Neural progenitor cell (in vitro differentiated cells): ENCODE measurements at regions not wholly inside any gene's neighbourhood (a gene's known extent, or its start where the extent isn't known, plus 50 kb on each side); places are given as distances from the start of the nearest gene placed in this dataset.

ENCODE experiments used
- DNase-seq: peaks from one replicate; pipeline ENCODE4 v3.0.0-alpha.2; 2016; ENCODE audit warnings: low spot score
- H2AFZ ChIP-seq: fragments of 200-600 bp; sonication (generic); replicated peaks from 2 replicates; pipeline ENCODE4 v1.6.1; 2016; ENCODE audit warnings: antibody characterized with exemption
- H3F3A ChIP-seq: fragments of 200-600 bp; sonication (generic); 2 replicates; pipeline ENCODE4 v1.6.1; 2016; ENCODE audit warnings: antibody characterized with exemption, low read depth
- H3K27ac ChIP-seq: fragments of 200-600 bp; sonication (generic); 2 replicates; pipeline ENCODE4 v1.5.1; 2016; ENCODE audit warnings: mild to moderate bottlenecking
- H3K27me3 ChIP-seq: fragments of 200-600 bp; sonication (generic); 2 replicates; pipeline ENCODE4 v1.6.1; 2016; ENCODE audit warnings: mild to moderate bottlenecking, moderate library complexity
- H3K36me3 ChIP-seq: fragments of 200-600 bp; sonication (generic); 2 replicates; pipeline ENCODE4 v1.5.1; 2016
- H3K4me1 ChIP-seq: fragments of 200-600 bp; sonication (generic); 2 replicates; pipeline ENCODE4 v1.6.1; 2016; ENCODE audit warnings: mixed run types
- H3K4me2 ChIP-seq: fragments of 200-600 bp; sonication (generic); 2 replicates; pipeline ENCODE4 v1.6.1; 2016
- H3K4me3 ChIP-seq: fragments of 200-600 bp; sonication (generic); 2 replicates; pipeline ENCODE4 v1.5.1; 2016
- H3K79me2 ChIP-seq: fragments of 200-600 bp; sonication (generic); 2 replicates; pipeline ENCODE4 v1.6.1; 2016; ENCODE audit warnings: low read depth
- H3K9ac ChIP-seq: fragments of 200-600 bp; sonication (generic); 2 replicates; pipeline ENCODE4 v1.6.1; 2016
- H3K9me3 ChIP-seq: fragments of 200-600 bp; sonication (generic); 2 replicates; pipeline ENCODE4 v1.5.1; 2016; ENCODE audit warnings: low read depth
- H4K20me1 ChIP-seq: fragments of 200-600 bp; sonication (generic); 2 replicates; pipeline ENCODE4 v1.6.1; 2016; ENCODE audit warnings: low read depth
- H3K27ac Mint-ChIP-seq: 3 replicates; pipeline ENCODE4 v1.8.0; 2021; ENCODE audit warnings: mixed read lengths
- H3K27me3 Mint-ChIP-seq: 2 replicates; pipeline ENCODE4 v1.8.0; 2022; ENCODE audit warnings: low read depth, mild to moderate bottlenecking, inconsistent platforms, moderate library complexity, mixed read lengths; ENCODE audit not compliant: insufficient read depth
- H3K36me3 Mint-ChIP-seq: 3 replicates; pipeline ENCODE4 v1.8.0; 2021; ENCODE audit warnings: mixed read lengths
- H3K4me1 Mint-ChIP-seq: 3 replicates; pipeline ENCODE4 v1.8.0; 2021; ENCODE audit warnings: mixed read lengths
- H3K4me3 Mint-ChIP-seq: 3 replicates; pipeline ENCODE4 v1.8.0; 2021; ENCODE audit warnings: mild to moderate bottlenecking, moderate library complexity, mixed read lengths
- H3K9me3 Mint-ChIP-seq: 3 replicates; pipeline ENCODE4 v1.8.0; 2020; ENCODE audit warnings: mixed read lengths
- EZH2 ChIP-seq: fragments of 200-600 bp; sonication (generic); IDR thresholded peaks from 2 replicates; pipeline ENCODE4 v1.6.1; 2017; ENCODE audit warnings: antibody characterized with exemption, mild to moderate bottlenecking, moderate library complexity
- EZH2phosphoT487 ChIP-seq: fragments of 200-600 bp; sonication (generic); IDR thresholded peaks from 2 replicates; pipeline ENCODE4 v1.6.1; 2017; ENCODE audit warnings: antibody characterized with exemption
- TF ChIP-seq, protein P1 (sequence below): fragments of 200-600 bp; sonication (generic); IDR thresholded peaks from 2 replicates; pipeline ENCODE4 v1.5.1; 2017; ENCODE audit warnings: antibody characterized with exemption, mild to moderate bottlenecking

DNA sequence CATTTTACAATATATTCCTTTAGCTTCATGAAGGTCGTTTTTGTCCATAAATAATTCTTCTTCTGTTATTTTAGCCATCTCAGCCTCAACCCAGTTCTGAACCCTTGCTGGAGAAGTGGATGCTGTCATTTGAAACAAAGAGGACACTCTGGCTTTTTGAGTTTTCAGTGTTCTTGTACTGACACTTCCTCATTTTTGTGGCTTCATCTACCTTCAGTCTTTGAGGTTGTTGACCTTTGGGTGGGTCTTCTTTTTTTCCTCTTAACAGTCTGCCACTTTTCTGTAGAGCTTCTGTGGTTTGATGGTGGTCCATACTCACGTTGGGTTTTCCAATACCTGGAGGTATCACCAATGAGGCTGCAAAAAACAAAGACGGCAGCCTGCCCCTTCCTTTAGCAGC, 650.9 kb downstream of the PDCD6IP start:
- no peak overlapping the region for H3K9ac ChIP-seq
- Mint-ChIP-seq H3K36me3 (no peaks in the 10 kb centered on the region), H3K4me3 (no peak overlapping the region), H3K27ac (no peak overlapping the region), H3K27me3 (no peaks in the 10 kb centered on the region), H3K9me3 (peaks cover 10% of the 10 kb centered on the region), H3K4me1 (no peaks in the 10 kb centered on the region)
- no peak overlapping the region for H2AFZ ChIP-seq
- H4K20me1 ChIP-seq: no peaks in the 10 kb centered on the region
- no peaks in the 10 kb centered on the region for H3F3A ChIP-seq
- H3K9me3 ChIP-seq: no peaks in the 10 kb centered on the region
- no peaks in the 10 kb centered on the region for H3K4me1 ChIP-seq
- no peak for DNase-seq
- H3K79me2 ChIP-seq: no peaks in the 10 kb centered on the region
- H3K36me3 ChIP-seq: no peaks in the 10 kb centered on the region
- H3K4me2 ChIP-seq: no peak overlapping the region
- TF ChIP-seq EZH2phosphoT487 (no peak), EZH2 (no peak)
- TF ChIP-seq, protein P1, sequence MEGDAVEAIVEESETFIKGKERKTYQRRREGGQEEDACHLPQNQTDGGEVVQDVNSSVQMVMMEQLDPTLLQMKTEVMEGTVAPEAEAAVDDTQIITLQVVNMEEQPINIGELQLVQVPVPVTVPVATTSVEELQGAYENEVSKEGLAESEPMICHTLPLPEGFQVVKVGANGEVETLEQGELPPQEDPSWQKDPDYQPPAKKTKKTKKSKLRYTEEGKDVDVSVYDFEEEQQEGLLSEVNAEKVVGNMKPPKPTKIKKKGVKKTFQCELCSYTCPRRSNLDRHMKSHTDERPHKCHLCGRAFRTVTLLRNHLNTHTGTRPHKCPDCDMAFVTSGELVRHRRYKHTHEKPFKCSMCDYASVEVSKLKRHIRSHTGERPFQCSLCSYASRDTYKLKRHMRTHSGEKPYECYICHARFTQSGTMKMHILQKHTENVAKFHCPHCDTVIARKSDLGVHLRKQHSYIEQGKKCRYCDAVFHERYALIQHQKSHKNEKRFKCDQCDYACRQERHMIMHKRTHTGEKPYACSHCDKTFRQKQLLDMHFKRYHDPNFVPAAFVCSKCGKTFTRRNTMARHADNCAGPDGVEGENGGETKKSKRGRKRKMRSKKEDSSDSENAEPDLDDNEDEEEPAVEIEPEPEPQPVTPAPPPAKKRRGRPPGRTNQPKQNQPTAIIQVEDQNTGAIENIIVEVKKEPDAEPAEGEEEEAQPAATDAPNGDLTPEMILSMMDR: no peak
- no peaks in the 10 kb centered on the region for H3K27me3 ChIP-seq
- no peak overlapping the region for H3K27ac ChIP-seq
- H3K4me3 ChIP-seq: no peak overlapping the region

DNA sequence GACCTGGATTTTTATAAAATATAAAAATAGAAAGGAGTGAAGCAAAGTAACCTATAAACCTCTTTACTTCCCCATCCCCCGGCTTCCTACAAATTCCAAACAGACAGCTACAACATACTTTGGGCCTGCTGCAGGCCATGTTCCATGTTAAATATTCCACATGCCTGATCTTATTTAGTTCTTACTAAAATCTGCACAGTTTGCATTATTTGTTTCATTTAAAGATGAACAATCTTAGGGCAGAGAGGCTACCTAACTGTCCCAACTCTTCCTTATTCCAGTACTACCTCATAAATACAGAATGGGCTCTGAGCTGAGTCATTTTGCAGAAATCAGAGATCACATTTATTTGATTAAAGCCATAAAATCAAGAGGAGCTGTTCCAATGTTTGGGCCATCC, 665.0 kb downstream of the PDCD6IP start:
- Mint-ChIP-seq H3K4me1 (no peaks in the 10 kb centered on the region), H3K4me3 (no peak overlapping the region), H3K36me3 (no peaks in the 10 kb centered on the region), H3K9me3 (peaks cover 25% of the 10 kb centered on the region), H3K27me3 (peaks cover 3% of the 10 kb centered on the region), H3K27ac (no peak overlapping the region)
- peaks cover 15% of the 10 kb centered on the region for H3K9me3 ChIP-seq
- H3K36me3 ChIP-seq: no peaks in the 10 kb centered on the region
- TF ChIP-seq EZH2phosphoT487: no peak
- TF ChIP-seq EZH2: no peak
- TF ChIP-seq, protein P1: no peak
- no peaks in the 10 kb centered on the region for H3K4me1 ChIP-seq
- no peaks in the 10 kb centered on the region for H3K79me2 ChIP-seq
- H2AFZ ChIP-seq: no peak overlapping the region
- no peak overlapping the region for H3K9ac ChIP-seq
- H4K20me1 ChIP-seq: no peaks in the 10 kb centered on the region
- no peak overlapping the region for H3K4me2 ChIP-seq
- no peak overlapping the region for H3K27ac ChIP-seq
- no peak for DNase-seq
- H3K27me3 ChIP-seq: no peaks in the 10 kb centered on the region
- H3F3A ChIP-seq: no peaks in the 10 kb centered on the region
- H3K4me3 ChIP-seq: no peak overlapping the region

DNA sequence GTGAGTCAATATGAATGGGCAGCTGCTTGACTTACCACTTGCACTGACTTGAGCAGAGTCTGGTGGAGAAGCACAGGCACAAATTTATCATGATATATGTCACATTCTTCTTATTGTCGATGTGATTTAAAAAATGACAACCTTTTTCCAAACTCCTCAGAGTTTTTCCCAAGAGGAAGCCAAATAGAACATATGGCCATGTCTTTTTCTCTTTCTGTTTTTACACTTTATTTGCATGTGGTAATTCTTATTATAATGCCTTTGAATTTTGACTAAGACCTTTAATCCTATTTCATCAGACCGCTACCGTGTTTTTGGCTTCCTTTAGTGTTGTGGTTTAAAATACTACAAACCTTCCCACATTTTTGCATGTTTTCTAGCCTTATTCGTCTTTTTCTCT, 666.2 kb downstream of the PDCD6IP start:
- Histone ChIP-seq H3F3A (no peaks in the 10 kb centered on the region), H3K79me2 (no peaks in the 10 kb centered on the region), H3K4me1 (no peaks in the 10 kb centered on the region), H2AFZ (no peak overlapping the region), H3K27ac (no peak overlapping the region), H4K20me1 (no peaks in the 10 kb centered on the region), H3K9ac (no peak overlapping the region), H3K36me3 (no peaks in the 10 kb centered on the region), H3K27me3 (no peaks in the 10 kb centered on the region), H3K4me2 (no peak overlapping the region), H3K9me3 (peaks cover 4% of the 10 kb centered on the region), H3K4me3 (no peak overlapping the region)
- DNase-seq: no peak
- TF ChIP-seq EZH2 (no peak), EZH2phosphoT487 (no peak)
- TF ChIP-seq, protein P1: no peak
- no peak overlapping the region for H3K27ac Mint-ChIP-seq
- H3K36me3 Mint-ChIP-seq: no peaks in the 10 kb centered on the region
- H3K9me3 Mint-ChIP-seq: peaks cover 19% of the 10 kb centered on the region
- H3K4me1 Mint-ChIP-seq: no peaks in the 10 kb centered on the region
- H3K27me3 Mint-ChIP-seq: peaks cover 3% of the 10 kb centered on the region
- H3K4me3 Mint-ChIP-seq: no peak overlapping the region
